ENCODE measurements at regions not wholly inside any gene's neighbourhood (a gene's known extent, or its start where the extent isn't known, plus 50 kb on each side); places are given as distances from the start of the nearest gene placed in this dataset.

DNA sequence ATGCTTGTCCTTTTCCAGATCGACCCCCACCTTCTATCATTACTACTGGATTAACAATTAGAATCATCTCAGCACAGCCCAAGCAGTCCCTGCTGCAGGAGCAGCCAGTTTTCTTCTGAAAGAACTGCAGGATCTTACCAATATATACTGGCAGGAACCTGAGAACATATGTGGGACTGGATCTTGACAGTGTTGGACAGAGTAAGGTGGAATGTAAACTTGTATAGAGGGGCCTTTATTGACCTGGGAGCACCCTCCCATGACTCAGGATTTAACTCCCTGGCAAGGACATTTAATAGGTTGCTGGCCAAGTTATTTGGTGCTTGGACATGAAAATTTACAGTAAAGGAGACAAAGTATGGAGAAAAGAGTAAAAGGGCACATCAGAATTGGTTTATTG lies 66.2 kb upstream of the TMX1 start:
- TF ChIP-seq, protein P1, sequence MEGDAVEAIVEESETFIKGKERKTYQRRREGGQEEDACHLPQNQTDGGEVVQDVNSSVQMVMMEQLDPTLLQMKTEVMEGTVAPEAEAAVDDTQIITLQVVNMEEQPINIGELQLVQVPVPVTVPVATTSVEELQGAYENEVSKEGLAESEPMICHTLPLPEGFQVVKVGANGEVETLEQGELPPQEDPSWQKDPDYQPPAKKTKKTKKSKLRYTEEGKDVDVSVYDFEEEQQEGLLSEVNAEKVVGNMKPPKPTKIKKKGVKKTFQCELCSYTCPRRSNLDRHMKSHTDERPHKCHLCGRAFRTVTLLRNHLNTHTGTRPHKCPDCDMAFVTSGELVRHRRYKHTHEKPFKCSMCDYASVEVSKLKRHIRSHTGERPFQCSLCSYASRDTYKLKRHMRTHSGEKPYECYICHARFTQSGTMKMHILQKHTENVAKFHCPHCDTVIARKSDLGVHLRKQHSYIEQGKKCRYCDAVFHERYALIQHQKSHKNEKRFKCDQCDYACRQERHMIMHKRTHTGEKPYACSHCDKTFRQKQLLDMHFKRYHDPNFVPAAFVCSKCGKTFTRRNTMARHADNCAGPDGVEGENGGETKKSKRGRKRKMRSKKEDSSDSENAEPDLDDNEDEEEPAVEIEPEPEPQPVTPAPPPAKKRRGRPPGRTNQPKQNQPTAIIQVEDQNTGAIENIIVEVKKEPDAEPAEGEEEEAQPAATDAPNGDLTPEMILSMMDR (IDR thresholded peaks at IDR 0.05): no peak
- TF ChIP-seq POLR2A (IDR thresholded peaks at IDR 0.05): no peak
